ENCODE measurements at regions not wholly inside any gene's neighbourhood (a gene's known extent, or its start where the extent isn't known, plus 50 kb on each side); places are given as distances from the start of the nearest gene placed in this dataset.

GRCh38 chr1:187665483-187665882, 836.7 kb downstream of the PLA2G4A start:
- intact Hi-C loops (cut with DNase I; ENCODE audit: low total_unique reads): no loop called here
- H3K4me1 ChIP-seq: no peaks in the 10 kb centered on the region
- DNase-seq: no peak
- H3K9me3 ChIP-seq: no peaks in the 10 kb centered on the region
- 75 to 86% (median 79%) methylated on average over 2 of the region's 2 CpGs for WGBS, 5 donors
- TF ChIP-seq POLR2A (IDR thresholded peaks at IDR 0.05): no peak
- TF ChIP-seq POLR2AphosphoS5 (IDR thresholded peaks at IDR 0.05): no peak
- no peak for TF ChIP-seq CTCF (IDR thresholded peaks at IDR 0.05 in 8 of 11, conservative IDR thresholded peaks at IDR 0.05 in 3 of 11)
- H3K27me3 ChIP-seq (replicated peaks in 1 of 7): no peaks in the 10 kb centered on the region
- H3K27ac ChIP-seq: no peak overlapping the region
- H3K4me3 ChIP-seq: no peak overlapping the region
- H3K36me3 ChIP-seq: no peaks in the 10 kb centered on the region

GRCh38 chr1:187680823-187681222, 852.1 kb downstream of the PLA2G4A start:
- no peaks in the 10 kb centered on the region for H3K36me3 ChIP-seq
- no peaks in the 10 kb centered on the region for H3K4me1 ChIP-seq
- H3K9me3 ChIP-seq: peaks cover 0 to 5% (median 0%) of the 10 kb centered on the region in 8 donors
- H3K27ac ChIP-seq: no peak overlapping the region
- no peaks in the 10 kb centered on the region for H3K27me3 ChIP-seq (replicated peaks in 1 of 7)
- intact Hi-C loops (cut with DNase I; ENCODE audit: low total_unique reads): no loop called here
- WGBS, 5 donors: 61 to 80% (median 70%) methylated on average over 1 of the region's 1 CpG
- no peak for DNase-seq
- H3K4me3 ChIP-seq: no peak overlapping the region
- TF ChIP-seq POLR2AphosphoS5 (IDR thresholded peaks at IDR 0.05) (no peak), POLR2A (IDR thresholded peaks at IDR 0.05) (no peak), CTCF (IDR thresholded peaks at IDR 0.05 in 8 of 11, conservative IDR thresholded peaks at IDR 0.05 in 3 of 11) (no peak)

- Histone ChIP-seq H3K4me1 (no peaks in the 10 kb centered on the region), H3K36me3 (no peaks in the 10 kb centered on the region), H3K27ac (no peak overlapping the region), H3K27me3 (replicated peaks in 1 of 7) (no peaks in the 10 kb centered on the region), H3K4me3 (no peak overlapping the region), H3K9me3 (peaks cover 0 to 5% (median 0%) of the 10 kb centered on the region in 8 donors)
- DNase-seq: no peak
- 42 to 73% (median 55%) methylated on average over 2 of the region's 2 CpGs for WGBS, 5 donors
- intact Hi-C loops (cut with DNase I; ENCODE audit: low total_unique reads): no loop called here
- TF ChIP-seq POLR2AphosphoS5 (IDR thresholded peaks at IDR 0.05): no peak
- TF ChIP-seq CTCF (IDR thresholded peaks at IDR 0.05 in 8 of 11, conservative IDR thresholded peaks at IDR 0.05 in 3 of 11): no peak
- TF ChIP-seq POLR2A (IDR thresholded peaks at IDR 0.05): no peak
These were observed 853.4 kb downstream of the PLA2G4A start for GRCh38 chr1:187682112-187682511.

- Histone ChIP-seq H3K4me3 (no peak overlapping the region), H3K27me3 (replicated peaks in 1 of 7) (no peaks in the 10 kb centered on the region), H3K9me3 (peaks cover 0 to 7% (median 0%) of the 10 kb centered on the region in 8 donors), H3K4me1 (no peaks in the 10 kb centered on the region), H3K36me3 (no peaks in the 10 kb centered on the region), H3K27ac (no peak overlapping the region)
- DNase-seq: no peak
- intact Hi-C loops (cut with DNase I; ENCODE audit: low total_unique reads): no loop called here
- TF ChIP-seq POLR2A (IDR thresholded peaks at IDR 0.05) (no peak), CTCF (IDR thresholded peaks at IDR 0.05 in 8 of 11, conservative IDR thresholded peaks at IDR 0.05 in 3 of 11) (no peak), POLR2AphosphoS5 (IDR thresholded peaks at IDR 0.05) (no peak)
These were observed 856.6 kb downstream of the PLA2G4A start for GRCh38 chr1:187685333-187685732.
